Activated CD8-positive, alpha-beta memory T cell treated with anti-CD3 and anti-CD28 coated beads, Interleukin-2, amount 50 U/mL, for 24 hours (primary cell): ENCODE measurements at regions not wholly inside any gene's neighbourhood (a gene's known extent, or its start where the extent isn't known, plus 50 kb on each side); places are given as distances from the start of the nearest gene placed in this dataset.
"Not testable (repeated sequence)": the region's sequence is repeated elsewhere in the genome, so short reads cannot be mapped to it uniquely, and the experiment has no call there.

Experiments used
- DNase-seq: peaks from one replicate; pipeline ENCODE4 v3.0.0-alpha.2; 2020; ENCODE audit errors: extremely low read depth

DNA sequence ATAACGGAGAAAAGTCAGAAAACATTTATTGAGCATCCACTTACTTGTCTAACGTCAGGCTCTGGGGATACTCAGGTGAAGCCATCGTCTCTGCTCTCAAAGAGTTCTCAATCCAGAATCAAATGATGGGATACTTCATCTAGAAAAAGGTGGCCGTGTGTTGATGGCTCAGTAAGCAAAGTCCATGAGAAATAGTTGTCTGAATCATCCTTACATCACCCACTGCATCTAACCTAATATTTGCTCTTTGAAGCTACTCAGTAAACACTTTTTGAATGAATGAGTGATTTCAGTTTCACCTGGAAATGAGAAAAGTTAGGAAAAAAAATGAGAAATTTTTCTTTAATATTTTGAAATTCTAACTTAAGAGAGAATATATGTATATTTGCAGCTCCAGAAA is 155.3 kb upstream of the PKN2 start:
- no peak for DNase-seq

DNA sequence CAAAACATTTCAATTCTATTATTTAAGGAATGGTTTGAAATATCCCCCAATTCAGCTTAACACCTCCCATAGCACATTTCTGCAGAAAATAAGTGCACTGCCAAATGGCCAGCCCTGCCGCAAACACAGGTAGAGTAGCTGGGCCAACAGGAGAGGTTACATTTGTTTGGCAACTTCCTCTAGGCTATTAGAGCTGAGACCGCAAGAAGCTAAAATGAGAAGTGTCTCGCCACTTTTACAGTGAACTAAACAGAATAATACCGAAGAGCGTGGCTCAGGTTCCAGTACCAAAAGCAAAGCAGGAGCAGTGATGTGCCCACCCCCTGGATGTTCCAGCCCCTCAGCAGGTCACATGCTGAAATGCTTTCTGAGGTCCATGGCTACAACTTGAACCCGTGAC is 154.5 kb upstream of the PKN2 start:
- DNase-seq = no peak

DNA sequence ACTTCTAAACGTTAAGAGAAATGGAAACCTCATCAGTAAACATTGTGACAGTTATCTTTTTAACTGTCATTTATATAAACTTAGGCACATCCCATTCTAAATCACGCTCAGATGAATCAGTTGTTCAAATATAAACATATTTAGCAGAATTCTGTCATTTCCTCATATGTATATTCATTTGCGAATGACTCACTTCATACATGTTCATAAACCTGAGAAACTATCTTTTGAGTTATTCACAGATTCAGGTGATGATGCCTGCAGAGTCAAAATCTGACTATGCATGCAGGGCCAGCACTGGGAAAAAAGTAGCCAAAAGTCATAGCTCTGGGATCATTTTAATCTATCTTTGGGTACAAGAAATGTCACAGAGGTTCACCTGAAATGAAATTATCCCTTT is 153.8 kb upstream of the PKN2 start:
- no peak for DNase-seq

DNA sequence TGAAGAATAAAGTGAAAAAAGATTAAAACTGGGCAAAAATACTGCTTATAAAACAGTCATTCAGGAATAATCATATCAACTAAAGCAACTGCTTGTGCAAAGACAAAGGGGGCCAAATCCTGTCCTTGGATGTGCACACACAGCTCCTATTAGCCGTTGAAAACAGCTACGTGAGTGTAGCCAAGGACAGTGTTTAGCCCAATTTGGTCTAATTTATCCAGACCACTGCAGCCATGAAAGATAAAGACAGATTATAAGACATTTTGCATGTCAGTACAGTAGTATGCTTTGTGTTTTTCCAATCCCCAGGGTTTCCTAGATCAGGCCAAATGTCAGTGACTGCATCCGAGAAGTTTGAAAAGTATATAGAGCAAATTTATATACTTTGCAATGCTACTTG is 146.3 kb upstream of the PKN2 start:
- no peak for DNase-seq

DNA sequence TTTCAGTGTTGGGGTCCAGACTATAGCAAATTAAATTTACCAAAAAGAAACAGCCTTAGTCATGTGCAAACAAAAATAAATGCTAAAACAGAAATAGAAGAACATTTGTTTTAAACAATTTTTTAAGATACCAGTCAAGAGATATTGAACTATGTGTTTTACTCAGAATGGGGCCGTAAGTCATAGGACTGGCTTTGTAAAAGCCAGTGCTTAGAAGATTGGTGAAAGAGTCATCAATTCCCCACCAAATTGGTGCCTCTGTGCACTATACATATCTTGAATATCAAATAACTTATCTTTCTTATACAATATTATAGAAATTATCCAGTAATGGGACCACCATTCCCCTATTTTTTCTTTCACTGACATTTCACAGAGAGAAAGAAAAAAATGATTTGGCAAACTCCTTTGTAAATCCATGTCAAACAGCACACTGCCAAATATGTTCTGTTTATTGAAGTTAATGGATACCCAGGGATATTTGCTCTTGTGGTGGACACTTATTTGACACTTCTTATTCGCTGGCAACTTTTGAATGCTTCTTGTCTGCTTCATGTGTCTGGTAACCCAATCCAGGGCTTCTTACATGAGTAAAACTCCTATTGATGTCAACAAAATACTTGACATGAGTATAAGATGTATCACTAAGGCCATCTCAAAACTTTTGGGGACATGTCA is 145.7 kb upstream of the PKN2 start:
- DNase-seq = no peak

DNA sequence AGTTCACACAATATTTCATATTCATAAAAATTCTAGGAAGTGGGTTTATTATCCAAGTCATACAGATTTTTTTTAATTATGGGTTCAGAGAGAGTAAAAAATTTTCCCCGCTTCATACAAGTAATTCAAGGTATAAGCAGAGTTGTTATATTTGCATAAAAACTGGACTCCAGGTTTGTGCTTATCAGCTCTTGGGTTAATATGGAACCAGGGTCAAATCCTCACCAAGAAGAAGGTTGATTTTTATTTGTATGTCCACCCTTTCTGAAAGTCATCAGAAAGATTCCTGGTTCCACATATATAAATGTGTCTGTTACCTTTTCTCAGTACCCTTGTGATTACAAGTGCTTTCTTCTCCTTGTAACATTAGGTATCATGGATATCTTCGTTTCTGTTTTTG is 143.8 kb upstream of the PKN2 start:
- DNase-seq = no peak

DNA sequence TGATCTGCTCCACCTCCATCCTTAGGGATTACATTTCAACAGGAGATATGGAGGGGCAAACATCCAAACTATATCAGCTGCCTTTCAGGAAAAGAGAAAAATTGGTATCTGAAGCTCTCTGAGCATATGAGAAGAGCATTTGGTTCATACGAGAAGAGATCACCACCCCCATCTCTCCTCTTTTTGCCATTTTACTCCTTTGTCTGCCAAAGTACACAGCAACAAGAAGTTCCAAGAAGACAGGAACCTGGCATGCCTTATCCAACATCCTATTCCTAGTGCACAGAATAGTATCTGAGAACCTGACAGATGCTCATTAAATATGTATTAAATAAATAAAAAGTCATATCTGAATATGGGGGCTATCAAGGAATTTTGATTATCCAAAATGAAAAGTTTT is 142.5 kb upstream of the PKN2 start:
- no peak for DNase-seq

DNA sequence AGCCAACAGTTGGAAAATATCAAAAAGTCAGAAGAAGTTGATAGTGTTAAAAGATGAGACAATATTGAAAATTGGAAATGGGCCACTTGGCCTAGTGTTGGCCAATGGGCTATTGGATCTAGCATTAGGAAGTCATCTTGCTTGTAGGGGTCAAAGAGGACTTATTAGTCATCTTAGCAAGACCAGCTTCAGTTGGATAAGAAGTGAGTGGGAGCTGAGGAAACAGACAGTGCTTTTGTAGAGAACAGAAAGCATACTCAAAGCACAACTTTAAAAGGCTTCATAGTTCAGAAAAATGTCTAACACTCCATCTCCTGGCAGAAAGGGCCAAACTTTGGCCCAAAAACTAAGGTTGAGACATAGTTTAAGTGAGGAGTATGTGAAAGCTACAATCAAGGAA is 139.9 kb upstream of the PKN2 start:
- no peak for DNase-seq

DNA sequence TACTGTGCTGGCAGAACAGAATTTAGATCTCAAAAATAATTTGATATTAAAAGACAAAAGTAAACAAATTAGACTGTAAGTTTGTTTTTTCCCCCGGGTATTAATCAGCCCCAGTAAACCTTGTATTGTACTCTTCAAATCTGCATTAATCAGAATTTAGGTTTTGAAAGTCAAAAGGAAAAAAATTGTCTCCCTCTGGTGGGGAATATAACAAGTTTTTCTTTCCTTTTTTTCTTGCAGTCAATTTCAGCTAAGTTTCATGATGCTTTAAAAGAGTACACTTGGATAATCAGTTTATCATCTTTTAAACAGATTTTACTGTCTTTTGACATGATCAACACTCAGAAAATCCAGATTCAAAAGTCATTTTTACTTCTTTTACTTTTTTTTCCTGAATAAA is 134.5 kb upstream of the PKN2 start:
- no peak for DNase-seq

DNA sequence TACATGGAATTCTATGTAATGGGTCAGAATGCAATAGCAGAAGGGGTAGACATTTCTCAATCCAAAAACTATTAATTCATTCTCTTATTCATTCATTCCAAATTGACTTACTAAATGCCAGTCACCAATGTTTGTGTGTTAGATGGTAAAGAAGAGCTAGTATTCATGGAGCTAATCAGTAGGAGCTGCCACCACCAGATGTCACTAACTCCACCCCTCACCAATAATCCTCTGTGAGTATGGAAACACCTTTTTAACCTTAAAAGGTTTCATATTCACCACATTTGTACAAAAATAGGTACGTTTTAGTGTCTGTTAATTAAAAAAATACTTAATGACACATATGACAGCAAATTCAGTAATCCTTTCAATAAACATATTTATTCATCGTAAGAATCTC is 131.8 kb upstream of the PKN2 start:
- DNase-seq = no peak

DNA sequence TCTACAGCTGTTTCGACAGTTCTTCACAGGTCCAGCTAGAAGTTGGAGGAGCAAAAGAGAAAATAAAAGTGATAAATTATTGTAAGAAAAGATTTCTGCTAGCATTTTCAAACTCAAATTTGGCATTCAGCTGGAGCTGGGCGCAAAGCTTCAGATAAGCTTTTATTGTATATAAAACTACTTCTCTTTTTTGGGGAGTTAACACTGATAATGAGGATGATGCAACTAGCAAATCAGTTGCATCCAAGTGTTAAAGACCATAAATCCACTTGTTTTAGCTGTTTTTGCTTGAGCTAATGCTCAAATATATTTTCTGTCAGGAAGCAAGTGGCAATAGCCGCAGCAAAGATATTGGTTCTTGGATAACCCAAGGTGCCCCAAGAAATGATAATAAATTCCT is 127.1 kb upstream of the PKN2 start:
- no peak for DNase-seq

DNA sequence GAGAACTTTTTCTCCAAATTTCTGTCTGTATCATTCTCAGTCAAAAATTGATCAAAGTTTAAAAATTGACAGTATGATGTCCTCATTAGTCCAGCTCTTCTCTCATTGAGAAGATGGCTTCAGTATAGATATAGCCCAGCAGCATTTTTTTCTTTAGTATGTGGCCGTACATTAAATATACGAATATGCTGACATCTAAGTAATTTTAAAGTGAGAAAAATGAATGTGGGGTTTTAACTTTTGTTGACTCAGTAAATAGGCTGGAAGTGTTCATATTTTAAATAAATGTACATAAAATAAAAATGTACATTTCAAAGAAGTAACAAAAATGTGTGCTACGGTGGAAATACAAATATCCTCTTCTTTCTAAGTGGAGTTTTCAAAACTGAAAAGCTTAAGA is 123.5 kb upstream of the PKN2 start:
- no peak for DNase-seq

DNA sequence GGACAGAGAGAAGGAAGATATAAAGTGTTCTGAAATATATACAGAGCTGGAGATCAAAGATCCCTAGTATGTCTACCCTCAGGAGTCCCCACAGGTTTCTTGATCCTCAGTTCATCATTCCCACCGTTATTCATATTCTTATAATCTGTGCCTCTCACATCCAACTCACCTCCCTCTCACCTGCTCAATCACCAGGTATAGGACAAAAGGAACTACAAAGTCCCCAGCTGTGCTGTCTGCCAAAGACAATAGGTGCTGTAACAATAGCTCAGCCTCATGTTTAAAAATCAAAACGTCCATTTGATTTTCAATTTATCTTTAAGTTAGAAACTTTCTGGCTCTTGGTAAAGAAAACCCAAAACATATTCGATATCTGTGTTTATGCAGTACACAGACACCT is 121.1 kb upstream of the PKN2 start:
- no peak for DNase-seq

DNA sequence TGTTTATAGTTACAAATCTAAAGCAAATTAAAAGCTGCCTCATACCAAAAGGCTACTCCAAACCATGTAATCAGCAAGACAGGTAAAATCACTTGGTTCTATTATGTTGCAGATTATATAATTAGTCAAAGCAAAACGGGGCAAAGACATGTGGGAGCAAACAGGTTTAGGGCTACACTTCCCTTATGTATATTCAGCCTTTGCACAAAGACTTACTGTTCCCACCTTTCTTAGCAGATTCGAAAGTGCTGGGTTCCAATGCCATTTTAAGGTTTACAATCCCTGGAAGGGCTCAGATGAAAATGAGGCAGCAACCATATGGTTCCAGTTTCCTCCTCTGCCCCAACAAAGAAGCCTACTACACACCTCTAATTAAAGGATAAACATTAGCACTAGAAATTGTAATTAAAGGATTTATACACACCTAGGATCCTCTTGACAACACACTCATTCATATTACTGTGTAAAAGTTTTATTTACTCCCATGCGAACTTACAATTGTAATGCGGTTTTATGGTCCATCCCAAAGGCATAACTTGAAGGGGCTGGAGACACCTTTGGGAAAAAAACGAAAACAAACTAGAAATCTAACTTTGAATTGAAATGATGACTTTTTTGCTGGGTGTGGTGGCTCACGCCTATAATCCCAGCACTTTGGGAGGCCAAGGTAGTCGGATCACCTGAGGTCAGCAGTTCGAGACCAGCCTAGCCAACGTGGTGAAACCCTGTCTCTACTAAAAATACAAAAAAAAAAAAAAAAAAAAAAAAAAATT is 117.3 kb upstream of the PKN2 start:
- no peak for DNase-seq

DNA sequence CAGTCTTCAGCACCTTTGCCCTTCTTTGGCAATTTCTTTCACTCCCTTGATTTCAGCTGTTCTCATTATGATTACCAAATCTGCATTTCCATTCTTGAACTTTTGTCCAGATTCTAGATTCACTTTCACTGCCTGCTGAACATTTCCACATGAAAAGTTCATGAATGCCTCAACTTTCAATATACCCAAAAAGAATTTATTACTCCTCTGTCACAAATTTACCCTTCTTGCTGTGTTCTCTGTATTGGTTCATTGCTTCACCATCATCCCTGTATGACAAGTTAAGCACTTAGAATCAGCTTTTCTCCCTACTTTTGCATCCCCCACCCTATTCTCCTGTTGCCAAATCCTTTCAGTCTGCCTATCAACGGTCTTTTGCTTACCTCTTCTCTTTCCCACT is 112.6 kb upstream of the PKN2 start:
- DNase-seq = no peak

DNA sequence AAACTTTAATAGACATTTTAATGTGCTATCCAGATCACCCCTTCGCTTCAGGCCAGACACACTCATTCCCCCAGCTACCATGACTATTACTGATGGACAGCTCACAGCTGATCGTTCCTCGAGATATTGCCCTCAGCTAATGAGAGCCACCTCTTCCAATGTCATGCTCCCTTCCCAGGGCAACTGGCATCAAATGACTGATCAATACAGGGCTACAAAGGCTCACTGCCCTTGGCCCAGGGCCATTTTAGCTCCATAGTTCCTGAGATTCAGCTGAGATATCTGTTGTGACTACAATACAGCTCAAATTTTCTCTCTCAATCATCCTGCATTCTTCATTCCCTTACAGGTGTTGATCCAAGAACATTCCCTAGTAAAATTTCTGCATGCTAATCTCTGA is 104.5 kb upstream of the PKN2 start:
- DNase-seq = no peak

DNA sequence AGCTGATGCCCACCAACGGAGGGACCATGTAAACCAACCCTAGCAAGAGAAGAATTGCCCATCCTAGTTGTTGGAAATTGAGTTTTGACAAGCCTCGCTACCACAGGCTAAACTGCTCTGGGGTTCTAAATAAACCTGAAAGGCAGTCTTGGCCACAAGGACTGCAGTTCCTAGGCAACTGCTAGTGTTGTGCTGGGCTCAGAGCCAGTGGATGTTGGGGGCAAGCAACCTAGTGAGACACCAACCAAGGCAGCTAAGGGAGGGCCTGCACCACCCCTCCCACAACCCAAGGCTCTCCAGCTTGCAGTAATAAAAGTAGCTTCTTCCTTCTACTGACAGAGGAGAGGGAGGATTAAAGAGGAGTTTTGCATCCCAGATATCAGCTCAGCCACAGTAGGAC is 102.4 kb upstream of the PKN2 start:
- no peak for DNase-seq

DNA sequence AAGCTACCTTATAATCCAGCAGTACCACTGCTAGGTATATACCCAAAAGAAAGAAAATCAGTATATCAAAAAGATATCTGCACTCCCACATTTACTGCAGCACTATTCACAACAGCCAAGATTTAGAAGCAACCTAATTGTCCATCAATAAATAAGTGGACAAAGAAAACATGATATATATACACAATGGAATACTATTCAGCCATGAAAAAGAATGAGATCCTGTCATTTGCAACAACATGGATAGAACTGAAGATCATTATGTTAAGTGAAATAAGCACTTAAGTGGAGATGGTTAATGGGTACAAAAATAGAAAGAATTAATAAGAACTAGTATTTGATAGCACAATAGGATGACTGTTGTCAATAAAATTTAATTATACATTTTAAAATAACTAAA is 90.7 kb upstream of the PKN2 start:
- no peak for DNase-seq

DNA sequence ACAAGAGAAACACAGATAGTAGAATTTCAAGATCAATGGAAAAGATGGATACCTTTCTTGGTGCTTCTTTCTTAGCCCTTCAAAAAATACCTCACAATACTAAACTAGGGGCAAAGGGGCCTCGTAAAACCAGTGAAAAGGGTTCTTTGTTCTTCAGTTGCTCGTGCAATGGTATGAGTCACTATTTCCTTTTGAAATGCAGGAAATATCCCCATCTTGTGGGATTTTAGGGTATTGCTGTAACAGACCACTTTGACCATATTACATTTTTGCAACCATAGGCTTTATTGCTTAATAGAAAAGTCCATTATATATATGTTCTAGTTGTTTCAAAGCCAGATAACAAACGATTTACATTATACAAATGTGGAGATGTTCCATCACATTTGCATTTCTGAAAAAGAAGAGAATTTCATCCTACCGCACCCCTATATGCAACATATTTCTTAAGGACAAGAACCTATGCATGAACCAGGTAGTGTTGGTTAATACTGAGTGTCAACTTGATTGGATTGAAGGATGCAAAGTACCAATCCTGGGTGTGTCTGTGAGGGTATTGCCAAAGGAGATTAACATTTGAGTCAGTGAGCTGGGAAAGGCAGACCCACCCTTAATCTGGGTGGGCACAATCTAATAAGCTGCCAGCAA is 88.6 kb upstream of the PKN2 start:
- no peak for DNase-seq

DNA sequence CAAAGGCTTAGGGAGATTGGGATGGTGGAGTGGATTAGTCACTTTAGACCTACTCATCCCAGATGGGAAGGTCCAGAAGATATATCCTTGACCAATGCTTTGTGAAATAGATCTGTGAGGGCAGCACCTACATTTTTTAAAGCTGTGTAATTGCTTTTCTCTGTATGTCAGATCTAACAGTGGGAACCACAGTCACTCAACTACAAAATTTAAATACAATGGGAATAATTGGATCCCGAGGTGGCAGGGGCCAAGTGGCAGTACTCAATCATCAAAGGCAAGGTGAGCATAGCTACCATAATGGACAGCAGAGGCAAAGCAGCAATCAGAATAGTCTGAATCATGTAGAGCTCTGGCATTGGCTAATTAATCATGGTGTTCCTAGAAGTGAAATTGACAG is 86.1 kb upstream of the PKN2 start:
- DNase-seq = not testable (repeated sequence)

DNA sequence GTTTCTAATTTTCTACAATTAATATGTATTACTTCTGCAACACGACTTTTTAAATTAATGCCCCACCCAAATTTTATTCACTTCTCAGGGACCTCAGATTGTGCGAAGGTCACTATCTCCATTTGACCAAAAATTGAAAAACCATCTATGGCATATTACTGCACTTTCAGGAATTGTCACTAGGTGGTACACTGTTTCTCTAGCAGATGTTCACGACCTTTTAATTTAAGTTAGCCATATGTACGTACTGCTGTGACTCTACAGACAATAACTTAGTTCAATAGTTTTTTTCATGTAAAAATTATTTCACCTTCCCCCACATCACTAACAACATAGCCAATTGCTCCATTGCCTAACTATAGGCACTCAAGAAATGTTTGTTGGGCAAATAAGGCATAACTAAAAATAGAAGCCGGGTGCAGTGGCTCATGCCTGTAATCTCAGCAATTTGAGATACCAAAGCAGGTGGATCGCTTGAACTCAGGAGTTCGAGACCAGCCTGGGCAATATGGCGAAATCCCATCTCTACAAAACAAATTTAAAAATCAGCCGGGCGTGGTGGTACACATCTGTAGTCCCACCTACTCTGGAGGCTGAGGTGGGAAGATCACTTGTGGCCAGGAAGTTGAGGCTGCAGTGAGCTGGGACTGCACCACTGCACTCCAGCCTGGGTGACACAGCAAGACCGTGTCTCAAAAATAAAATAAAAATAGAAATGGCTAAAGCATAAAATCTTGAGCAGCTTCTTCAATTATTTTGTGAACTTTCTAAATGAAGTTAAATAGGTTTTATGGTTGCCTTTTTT is 75.7 kb upstream of the PKN2 start:
- no peak for DNase-seq

DNA sequence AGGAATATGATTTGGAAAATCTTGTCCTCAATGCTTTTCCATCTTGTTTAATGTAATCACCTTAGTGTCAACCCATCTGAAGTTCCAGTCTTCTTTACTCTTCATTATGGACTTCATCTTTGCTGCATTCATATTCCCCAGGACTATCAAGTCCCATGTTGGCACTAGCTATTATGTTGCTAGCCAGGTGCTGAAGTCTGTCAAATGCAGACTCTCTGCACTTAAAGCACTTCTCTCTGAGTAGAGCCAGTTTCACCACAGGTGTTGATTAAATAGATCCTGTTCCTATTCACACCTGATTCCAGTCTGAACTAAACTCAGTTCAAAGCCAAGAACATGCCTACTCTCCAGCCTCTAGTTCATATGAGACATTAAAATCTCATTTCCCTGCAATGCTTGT is 75.0 kb upstream of the PKN2 start:
- no peak for DNase-seq

DNA sequence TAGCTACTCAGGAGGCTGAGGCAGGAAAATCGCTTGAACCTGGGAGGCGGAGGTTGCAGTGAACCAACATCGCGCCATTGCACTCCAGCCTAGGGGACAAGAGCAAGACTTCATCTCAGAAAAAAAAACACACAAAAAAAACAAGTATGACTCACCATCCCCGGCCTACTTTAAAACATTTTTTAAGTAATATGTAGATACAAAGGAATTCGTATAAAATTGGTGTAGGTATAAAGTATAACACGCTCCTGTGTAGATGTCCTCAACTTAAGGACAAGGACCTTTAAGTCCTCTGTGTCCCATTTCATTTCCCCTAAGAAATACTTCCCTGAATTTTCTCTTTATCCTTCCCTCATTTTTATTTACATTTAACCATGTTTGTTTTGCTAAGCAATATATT is 73.4 kb upstream of the PKN2 start:
- no peak for DNase-seq
